HG02588 (cell line): ENCODE measurements at regions not wholly inside any gene's neighbourhood (a gene's known extent, or its start where the extent isn't known, plus 50 kb on each side); places are given as distances from the start of the nearest gene placed in this dataset.

Experiments used
- ATAC-seq: cut with Tn5 transposase; IDR thresholded peaks from one replicate; pipeline ENCODE4 v1.9.1; 2021; ENCODE audit warnings: mild to moderate bottlenecking, moderate library complexity; ENCODE audit not compliant: unreplicated experiment

DNA sequence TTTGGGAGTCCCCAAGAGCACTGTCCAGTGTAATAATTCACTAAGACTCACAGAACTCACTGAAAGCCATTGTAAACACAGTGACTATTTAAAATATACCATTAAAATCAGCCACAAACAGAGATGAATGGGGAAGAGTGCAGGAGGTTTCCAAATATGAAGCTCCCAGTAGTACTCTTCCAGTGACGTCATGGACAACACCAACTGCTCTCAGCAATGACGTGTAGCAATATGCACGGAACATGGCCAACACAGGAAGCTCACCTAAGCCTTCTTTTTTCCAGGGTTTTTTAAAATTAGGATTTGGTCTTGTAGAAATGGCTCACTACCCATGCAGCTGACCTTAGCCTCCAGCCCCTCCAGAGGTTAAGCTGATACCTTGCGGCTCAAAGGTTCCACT is 1224.1 kb upstream of the CADM2 start:
- no peak for ATAC-seq

DNA sequence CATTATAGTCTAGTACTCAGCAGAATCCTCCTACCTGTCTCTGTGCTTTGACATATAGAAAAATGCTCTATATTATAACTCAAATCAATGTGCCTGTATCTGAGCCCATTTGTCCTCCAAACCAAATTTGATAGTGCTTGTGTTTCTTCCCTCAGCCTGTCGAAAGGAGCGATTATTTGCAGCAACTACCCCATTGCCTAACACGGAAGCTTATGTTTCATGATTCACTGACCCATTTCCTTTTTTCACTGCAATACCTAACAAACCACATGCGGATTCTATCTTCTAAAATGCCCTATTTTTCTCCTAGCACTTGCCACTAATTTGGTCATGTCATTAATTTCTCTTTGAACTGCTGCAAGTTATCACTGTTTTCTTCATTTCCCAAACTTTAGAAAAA is 1220.6 kb upstream of the CADM2 start:
- ATAC-seq: no peak

DNA sequence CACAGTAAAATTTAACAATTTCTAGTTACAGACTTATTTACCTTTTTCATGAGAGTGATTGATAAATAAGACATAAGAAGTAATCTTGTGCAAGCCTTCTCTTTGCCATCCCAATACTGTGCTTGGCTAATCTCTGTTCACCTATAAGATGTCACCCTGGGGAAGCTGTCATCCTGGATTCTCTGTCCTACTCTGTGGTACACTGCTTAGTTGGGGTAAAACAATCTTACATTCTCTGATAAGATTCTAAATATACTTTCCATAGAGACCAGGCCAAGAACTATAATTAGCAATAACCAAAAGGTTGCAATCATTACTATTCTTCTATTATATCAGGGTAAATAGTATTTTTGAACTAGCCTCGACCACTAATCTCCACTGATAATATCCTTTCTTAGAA is 1218.3 kb upstream of the CADM2 start:
- no peak for ATAC-seq

DNA sequence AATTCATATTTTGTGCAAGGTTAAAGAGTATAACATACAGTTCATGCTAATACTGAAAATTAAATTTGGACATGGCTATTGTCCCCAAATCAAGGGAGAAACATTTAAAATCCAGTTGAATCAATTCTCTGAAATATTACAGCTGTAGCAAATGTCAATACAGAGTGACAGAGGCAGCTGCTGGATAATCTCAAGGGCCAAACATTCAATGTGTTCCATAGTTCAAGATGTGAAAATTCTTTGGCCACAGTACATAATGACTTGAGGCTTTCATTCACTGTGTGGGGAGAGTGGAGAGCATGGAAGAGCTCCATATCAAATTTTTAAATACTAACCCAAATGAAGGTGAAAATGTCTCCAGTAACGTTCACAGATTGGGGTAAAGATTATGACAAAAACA is 1192.8 kb upstream of the CADM2 start:
- no peak for ATAC-seq

DNA sequence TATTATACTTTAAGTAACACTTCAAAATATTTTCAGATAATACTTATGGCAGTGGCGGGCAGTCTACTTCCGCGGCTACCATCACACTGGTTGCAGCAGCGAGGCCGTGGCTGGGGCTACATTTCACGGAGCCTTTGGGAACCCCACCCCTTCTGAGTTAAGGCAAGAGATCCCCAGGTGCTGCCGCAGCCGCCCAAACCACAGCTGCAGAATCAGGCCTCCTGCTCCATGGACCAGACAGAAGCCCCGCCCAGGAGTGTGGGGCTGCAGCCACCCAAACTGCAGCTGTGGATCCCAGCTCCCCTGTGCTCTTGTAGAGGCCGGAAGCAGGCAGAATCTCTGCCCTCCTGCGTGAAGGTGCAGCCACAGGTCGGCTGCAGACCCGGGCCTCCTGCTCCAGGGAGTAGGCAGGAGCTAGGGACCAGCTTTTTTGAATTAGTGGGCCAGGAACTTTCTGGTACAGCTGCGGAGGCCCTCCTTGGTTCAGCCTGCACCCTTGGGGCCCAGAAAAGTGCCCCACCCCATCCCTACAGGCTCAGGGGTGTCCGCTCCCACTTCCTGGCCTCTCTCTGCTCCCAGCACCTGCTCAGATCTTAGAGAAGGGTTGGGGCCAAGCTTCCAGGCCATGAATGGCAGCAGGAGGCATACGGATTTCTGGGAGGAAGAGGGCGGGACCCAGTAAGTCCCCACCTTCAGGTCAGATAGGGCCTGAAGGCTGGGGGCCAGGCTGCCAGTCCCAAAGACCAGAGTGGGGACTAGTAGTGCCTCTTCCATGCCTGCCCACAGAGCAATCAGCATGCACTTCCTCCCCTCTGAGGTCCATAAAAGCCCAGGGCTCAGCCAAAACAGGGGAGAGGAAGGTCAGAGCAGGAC is 1188.8 kb upstream of the CADM2 start:
- no peak for ATAC-seq

DNA sequence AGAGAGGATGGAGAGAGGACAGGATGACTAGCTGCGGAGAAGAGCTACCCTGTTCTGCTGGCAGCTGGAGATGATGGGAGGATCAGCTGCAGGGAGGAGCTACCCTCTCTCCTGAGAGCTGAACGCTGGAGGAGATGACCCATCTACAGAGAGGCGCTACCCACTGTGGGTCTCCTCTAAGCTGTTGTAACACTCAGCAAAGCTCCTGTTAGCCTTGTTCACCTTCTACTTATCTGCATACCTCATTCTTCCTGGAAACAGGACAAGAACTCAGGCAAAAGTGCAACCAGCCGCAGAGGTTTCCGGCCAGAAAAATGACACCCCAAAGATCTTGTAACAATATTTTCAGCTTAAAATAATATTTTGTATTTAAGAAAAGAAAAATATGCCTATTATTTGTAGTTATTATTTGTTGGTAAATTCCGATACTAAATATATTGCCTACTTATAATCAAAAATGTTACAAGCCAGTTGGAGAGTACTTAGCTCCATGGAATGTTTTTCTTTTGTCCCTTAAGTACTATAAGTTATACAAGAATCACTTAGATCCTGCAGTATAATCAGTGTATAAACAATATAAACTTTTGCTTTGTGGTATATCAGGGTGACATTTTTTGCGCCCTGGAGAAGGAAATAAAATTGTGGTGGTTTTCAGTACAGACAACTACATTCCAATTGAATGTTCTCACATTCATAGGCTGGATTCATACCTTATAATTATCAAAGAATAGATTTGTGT is 1188.0 kb upstream of the CADM2 start:
- ATAC-seq: no peak

DNA sequence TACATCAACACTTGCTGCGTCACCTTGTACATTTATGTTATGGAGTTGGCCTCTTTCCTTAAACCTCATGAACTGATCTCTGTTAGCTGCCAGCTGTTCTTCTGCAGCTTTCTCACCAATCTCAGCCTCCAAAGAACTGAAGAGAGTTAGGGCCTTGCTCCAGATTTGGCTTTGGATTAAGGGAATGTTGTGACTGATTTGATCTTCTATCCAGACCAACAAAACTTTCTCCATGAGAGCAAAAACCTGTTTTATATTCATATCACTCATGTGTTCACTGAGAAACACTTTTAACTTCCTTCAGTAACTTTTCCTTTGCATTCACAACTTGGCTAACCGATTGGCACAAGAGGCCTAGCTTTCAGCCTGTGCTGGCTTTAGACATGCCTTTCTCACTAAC is 1156.0 kb upstream of the CADM2 start:
- ATAC-seq: no peak

DNA sequence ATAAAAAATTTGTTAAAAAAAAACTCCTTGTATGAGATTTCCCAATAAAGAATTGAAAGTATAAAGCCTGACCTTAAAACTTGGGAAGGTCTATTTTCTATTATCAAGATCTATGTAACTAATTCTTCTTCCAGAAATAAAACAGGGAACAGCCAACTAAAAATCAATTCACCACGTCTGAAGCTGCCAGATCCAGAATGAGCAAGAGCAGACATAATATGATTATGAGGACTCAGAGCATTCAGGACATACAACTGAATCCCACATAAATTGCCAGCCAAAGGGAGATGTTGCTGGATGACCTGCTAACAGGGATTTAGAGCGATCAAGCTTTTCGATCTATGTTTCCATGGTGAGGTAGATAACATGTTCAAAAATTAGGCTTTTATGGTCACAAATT is 1151.3 kb upstream of the CADM2 start:
- ATAC-seq: no peak

DNA sequence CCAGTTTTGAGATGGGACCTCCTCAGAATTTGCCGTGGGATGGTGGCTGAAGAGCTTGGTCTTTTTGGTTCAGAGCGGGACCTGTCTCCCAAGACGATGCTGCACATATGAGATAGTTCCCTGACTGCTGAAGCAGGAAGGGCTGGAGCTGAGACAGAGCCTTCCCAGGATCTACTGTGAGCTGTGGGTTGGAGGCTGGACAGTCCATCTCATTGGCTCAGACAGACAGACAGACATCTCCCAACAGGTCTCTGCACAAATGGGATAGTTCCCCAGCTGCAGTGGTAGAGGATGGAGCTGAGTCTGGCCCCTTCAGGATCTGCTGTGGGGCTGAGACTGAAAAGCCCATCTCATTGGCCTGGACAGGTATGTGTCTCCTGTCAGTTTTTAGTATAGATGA is 1145.6 kb upstream of the CADM2 start:
- no peak for ATAC-seq

DNA sequence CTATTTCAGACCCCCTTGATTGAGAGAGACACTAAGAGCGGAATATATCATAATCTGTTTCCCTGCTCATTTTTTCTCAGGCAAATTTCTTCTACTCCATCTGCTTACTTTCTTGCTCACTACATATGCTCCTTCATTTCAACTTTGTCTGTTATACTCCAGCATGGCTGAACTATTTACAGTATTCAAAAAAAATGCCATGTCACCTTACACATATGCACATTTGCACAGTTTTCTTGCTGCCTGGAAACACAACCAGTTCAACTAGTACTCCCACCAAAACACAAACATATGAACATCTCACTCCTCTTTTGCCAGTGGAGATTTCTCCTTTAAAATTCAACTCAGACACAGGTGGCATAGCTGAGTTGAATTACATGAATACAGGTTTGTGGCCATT is 1142.1 kb upstream of the CADM2 start:
- no peak for ATAC-seq

DNA sequence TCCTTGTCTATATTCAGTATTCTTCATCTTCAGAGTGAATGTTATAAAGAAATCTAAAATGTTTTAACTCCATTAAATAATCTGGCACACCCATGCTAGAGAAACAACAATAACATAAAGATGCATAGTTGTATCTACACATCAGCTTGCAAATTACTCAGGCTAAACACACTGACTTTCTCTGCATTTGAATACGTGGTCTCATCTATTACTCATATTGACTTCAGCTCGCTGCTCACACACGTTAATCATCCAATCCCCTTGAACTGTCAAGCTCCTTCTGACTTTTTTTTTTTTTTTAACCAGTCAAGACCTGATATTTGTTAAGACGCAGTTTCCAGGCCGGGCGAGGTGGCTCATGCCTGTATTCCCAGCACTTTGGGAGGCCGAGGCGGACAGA is 1137.3 kb upstream of the CADM2 start:
- ATAC-seq: no peak

DNA sequence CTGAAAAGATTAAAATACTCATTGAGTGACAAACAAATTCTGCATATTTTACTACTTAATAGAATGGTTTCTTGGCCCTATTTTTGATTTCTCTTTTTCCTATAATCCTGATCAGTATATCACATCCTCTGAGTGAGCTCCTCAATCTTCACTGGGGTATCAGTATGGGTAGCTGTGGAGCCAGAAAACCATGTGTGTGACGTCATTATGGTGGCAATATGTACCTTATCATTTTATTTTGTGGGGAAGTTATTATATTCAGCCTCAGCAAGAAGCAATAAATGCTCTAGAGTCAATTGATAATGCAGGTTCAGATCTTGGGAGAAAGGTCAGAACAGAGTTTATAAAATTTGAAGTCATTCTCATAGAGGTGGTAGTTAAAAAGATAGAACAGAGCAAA is 1135.7 kb upstream of the CADM2 start:
- no peak for ATAC-seq

DNA sequence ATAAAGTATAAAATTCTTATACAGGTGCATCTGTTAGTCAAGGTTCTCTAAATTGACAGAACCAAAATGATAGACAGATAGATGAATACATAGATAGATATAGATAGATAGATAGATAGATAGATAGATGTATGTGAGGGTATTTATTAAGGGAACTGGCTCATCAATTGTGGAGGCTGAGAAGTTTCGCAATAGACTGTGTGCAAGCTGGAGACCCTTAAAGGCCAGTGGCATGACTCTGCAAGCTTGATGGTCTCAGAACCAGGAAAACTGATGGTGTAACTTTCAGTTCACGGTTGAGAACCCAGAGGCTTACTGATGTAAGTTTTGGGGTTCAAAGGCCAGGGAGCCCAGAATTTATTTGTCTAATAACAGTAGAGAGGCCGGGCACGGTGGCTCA is 1123.7 kb upstream of the CADM2 start:
- no peak for ATAC-seq

DNA sequence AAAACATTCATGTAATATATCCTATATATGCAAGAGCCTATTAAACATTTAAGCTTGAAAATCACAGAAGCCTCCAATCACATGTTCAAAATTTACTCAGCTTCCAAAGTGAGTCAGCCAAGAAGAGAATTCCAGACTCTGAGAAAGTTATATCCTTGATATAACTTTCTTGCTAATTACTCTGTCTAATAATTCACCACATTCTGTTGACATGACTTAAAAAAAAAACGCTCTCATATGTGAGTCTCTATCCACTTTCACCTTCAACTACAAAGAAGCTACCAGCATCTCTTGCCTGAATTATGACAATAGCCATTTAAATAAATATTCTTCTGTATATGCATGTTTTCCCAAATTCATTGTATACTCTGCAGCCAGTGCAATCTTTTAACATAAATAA is 1116.3 kb upstream of the CADM2 start:
- no peak for ATAC-seq

DNA sequence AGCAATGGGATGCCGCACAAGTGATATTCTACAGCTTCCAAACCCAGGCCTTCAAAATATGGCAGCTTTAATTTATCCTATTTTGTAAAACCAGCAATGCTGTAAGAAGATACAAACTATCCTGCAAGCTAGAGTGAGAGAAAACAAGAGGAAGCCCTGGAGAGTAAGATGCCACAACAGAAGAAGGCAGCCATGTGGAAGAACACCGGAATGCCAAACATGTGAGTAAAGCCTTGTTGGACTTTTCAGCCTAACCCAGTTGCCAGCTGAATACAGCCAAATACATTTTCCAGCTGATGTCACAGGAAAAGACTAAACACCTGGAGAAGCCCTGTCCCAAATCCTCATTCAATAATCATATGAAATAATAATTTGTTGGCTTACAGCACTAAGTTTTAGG is 1115.1 kb upstream of the CADM2 start:
- ATAC-seq: no peak

DNA sequence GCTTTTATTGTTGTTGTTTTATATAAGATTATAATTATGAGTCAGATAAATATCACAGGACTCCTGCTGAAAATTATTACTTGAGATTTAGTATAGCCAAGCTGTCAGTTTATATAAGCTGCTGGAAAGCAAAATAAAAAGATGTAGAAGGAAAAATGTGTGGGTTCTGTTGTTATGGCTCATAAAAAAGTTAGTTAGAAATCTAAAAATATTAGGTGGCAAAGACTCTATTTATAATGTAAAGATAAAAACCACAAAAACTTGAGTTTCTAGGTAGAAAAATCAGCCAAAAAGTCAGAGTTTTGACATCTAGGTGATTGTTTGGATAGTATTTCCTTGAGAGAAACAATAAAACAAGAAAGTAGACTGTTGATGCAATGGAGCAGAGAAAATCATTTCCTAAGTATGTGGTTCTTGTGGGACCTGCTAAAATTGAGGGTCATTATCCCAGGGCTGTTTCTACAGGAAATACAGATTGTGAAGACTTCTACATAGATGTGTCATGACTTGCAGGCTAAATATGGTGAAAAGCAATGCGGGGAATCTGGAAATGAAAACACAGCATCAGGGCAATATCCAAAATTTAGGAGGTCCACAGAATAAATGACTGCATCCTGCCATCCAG is 1109.6 kb upstream of the CADM2 start:
- no peak for ATAC-seq

DNA sequence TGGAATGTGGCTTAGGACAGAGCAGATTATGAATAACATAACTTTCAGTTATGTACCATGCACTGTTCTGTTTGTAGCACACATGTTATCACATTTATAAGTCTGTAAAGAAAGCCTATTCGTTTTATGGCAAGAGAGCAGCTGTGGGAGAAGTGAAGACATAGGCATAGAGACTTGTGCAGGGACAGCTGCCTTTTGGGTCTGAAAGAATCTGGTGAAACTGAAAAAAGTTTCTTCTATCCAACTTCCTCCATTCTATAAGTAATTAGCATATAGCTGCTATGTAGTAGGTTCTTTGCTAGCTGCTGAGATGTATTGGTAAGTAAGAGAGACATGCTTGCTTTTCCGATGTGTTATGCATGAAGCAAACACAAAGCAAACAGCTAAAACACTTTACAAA is 1095.4 kb upstream of the CADM2 start:
- no peak for ATAC-seq

DNA sequence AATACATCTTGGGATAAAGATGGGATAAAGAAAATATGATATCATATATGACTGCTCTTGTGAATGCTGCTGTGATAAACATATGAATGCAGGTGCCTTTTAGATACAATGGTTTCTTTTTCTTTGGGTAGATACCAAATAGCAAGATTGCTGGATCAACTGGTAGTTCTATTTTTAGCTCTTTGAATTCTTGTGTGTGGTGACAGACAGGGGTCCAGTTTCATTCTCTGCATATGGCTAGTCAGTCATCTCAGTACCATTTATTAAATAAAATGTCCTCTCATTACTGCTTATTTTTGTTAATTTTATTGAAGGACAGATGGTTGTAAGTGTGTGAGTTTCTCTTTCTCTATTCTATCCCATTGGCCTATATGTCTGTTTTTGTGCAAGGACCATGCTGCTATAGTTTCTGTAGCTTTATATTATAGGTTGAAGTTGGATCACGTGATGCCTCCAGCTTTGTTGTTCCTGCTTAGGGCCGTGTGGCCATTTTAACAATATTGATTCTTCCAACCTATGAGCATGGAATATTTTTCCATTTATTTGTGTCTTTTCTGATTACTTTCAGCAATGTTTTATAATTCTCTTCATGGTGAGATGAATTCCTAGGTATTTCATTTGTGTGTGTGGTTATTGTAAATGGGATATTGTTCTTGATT is 1089.8 kb upstream of the CADM2 start:
- no peak for ATAC-seq

DNA sequence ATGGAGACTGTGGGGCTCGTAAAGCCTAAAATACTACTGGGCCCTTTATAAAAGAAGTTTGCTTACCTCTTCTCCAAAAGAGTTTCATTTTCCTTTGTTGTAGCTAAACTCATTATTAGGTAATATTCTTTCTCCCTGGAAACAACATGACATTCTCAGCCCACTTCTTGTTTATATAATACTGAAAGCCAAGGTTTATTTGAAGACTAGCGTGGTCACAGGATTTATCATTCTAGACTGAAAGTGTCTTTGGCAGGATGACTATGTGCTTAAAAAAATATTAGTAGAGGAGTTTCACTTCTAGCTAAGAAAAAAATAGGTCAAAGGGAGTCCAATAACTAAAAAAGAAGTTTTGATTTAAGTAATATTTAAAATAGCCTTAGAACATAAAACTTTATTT is 1085.2 kb upstream of the CADM2 start:
- no peak for ATAC-seq

DNA sequence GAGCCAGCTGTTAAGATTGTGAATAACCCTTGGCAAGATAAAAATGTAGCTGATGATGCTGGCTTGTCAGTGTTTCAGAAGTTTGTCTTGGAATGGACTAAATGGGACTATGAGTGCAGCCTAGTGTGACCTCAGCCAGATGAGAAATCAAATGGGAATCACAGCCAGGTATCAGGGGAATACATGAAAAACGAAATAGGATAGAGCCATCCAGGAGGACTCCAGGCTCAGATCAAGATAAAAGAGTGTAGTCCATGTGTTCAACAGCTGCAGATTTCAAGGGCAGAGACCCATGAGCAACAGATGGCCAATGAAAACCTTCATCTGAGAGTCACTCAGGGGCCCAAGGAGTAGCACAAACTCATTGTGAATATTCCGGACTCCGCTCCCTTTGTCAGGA is 1080.9 kb upstream of the CADM2 start:
- ATAC-seq: no peak

DNA sequence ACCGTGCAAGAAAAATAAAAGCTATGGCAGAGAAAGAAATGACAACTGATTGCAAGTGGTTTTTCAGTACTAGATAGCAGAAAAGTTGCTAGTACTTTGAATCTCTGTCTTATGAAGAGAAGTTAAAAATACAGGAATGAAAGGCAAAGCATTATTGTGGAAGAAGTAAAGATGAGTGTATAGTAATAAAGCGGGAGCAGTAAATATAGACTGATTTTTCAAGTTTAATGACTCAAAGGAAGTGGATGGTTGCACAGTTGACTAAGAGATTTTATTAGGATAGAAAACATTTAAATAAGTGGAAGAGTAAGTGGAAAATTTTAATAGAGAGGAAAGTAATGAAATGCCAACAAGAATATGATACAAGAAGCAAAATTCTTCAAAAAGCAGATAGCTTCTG is 1076.1 kb upstream of the CADM2 start:
- ATAC-seq: no peak
